ENCODE measurements at regions not wholly inside any gene's neighbourhood (a gene's known extent, or its start where the extent isn't known, plus 50 kb on each side); places are given as distances from the start of the nearest gene placed in this dataset.

DNA sequence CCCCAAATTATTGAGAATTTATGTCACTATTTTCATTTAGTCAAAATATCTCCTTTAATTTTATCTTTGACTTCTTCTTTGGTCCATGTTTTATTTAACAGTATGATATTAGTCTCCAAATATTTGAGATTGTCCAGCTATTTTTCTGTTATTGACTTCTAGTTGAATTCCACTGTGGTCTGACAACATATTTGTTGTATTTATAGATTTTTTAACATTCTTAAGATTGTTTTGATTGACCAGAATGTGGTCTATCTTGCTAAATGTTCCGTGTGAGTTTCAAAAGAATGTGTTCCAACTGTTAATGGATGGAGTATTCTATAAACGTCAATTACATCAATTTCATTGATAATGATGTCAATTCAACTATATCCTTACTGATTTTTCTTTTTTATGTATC, 1452.1 kb downstream of the SUCLG1 start:
- TF ChIP-seq, protein P1, sequence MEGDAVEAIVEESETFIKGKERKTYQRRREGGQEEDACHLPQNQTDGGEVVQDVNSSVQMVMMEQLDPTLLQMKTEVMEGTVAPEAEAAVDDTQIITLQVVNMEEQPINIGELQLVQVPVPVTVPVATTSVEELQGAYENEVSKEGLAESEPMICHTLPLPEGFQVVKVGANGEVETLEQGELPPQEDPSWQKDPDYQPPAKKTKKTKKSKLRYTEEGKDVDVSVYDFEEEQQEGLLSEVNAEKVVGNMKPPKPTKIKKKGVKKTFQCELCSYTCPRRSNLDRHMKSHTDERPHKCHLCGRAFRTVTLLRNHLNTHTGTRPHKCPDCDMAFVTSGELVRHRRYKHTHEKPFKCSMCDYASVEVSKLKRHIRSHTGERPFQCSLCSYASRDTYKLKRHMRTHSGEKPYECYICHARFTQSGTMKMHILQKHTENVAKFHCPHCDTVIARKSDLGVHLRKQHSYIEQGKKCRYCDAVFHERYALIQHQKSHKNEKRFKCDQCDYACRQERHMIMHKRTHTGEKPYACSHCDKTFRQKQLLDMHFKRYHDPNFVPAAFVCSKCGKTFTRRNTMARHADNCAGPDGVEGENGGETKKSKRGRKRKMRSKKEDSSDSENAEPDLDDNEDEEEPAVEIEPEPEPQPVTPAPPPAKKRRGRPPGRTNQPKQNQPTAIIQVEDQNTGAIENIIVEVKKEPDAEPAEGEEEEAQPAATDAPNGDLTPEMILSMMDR (IDR thresholded peaks at IDR 0.05): no peak
- no peak for TF ChIP-seq POLR2A (IDR thresholded peaks at IDR 0.05)

Data from heart left ventricle (tissue), 13 donors.